GF-D8 (cell line): ENCODE measurements at regions not wholly inside any gene's neighbourhood (a gene's known extent, or its start where the extent isn't known, plus 50 kb on each side); places are given as distances from the start of the nearest gene placed in this dataset.
A peak's percentile ranks its signal among the peaks of the same experiment; 100 is the strongest.
"Not testable (repeated sequence)": the region's sequence is repeated elsewhere in the genome, so short reads cannot be mapped to it uniquely, and the experiment has no call there.

Experiments
- DNase-seq: peaks from one replicate; lab custom pipeline; 2025; lab: John Stamatoyannopoulos, UW

DNA sequence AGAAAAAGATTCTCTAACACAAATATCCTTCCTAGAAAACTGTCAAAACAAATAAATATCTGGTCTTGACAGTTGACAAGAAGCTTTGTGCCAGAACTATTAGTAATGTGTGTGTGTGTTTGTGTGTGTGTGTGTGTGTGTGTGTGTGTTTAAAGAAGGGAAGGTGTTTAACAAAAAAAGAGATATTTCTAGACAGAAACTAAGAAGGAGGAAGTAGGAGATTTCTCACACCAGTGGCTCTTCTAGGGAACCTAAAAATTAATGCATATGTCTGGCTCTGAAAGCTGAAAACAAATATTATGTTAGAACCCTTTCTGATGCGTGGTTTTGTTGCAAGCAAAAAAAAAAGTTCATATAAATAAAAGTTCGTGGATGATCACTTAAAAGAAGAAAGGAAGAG lies 277.5 kb downstream of the RPS4Y2 start:
- no peak for DNase-seq

- no peak for DNase-seq
Observed at GRCh38 chrY:21034151-21035061, 278.5 kb downstream of the RPS4Y2 start.

- not testable (repeated sequence) for DNase-seq
Observed at GRCh38 chrY:21037398-21037797, 281.5 kb downstream of the RPS4Y2 start.

- DNase-seq = no peak
Observed at GRCh38 chrY:21039811-21040210, 283.9 kb downstream of the RPS4Y2 start.

GRCh38 chrY:21040711-21041110 lies 284.8 kb downstream of the RPS4Y2 start:
- not testable (repeated sequence) for DNase-seq

DNA sequence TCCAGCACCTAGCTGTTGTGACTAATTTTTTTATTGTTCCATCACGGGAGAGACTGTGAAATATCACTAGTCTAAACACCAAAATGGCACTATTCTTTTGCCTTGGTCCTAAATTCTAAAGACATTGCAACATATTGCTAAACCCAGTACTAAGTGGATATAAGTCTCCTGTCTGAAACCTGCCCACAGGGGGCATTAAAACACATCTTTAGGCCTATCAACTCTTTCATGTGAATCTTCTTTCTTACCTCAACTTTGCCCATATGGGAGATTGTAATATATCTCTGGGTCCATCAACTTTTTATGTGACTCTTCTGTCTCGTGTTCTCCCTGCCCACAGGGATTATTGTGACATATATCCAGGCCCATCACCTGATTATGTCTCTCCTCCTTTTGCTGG lies 317.2 kb downstream of the RPS4Y2 start:
- DNase-seq = no peak

DNA sequence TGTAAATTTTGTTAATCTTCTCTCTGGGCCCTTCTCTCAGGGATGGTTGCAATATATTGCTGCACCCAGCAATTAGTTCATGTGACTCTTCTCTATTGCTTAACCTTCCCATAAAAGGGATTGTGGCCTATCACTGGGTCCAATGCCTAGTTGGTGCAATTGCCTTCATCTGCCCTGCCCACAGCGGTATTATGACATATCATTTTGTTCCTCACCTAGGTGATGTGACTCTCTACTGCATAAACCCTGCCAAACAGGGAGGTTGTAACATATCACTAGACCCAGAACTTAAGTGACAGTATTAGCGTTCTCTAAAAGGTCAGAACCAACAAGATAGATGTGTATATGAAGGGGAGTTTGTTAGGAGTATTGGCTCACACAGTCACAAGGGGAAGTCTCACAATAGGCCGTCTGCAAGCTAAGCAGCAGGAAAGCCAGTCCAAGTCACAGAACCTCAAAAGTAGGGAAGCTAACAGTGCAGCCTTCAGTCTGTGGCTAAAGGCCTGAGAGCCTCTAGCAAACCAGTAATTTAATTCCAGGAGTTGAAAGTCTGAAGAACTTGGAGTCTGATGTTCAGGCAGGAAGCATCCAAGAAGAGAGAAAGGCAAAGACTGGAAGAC lies 317.8 kb downstream of the RPS4Y2 start:
- no peak for DNase-seq

DNA sequence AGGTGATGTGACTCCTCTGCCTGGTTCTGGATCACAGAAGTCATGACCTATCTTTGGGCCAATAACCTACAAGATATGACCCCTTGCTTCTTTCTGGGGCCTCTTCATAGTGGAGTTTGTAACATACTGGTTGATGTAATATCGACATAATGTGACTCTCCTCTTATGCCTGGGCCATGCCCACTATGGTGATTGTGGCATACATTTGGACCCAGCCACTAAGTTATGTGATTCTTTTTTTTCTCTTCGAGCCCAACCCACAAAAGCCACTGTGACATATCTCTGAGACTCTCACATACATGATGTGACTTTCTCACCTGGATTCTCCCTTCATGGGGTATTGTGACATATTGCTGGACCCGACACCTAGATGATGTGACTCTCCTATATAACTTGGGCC lies 319.8 kb downstream of the RPS4Y2 start:
- DNase-seq = no peak

GRCh38 chrY:21079670-21080069 lies 323.8 kb downstream of the RPS4Y2 start:
- DNase-seq = no peak

GRCh38 chrY:21081640-21082611 lies 326.0 kb downstream of the RPS4Y2 start:
- DNase-seq = no peak

- DNase-seq = no peak
Observed at GRCh38 chrY:21082639-21083038, 326.7 kb downstream of the RPS4Y2 start.

- DNase-seq = no peak
Observed at GRCh38 chrY:21091909-21092308, 336.0 kb downstream of the RPS4Y2 start.

DNA sequence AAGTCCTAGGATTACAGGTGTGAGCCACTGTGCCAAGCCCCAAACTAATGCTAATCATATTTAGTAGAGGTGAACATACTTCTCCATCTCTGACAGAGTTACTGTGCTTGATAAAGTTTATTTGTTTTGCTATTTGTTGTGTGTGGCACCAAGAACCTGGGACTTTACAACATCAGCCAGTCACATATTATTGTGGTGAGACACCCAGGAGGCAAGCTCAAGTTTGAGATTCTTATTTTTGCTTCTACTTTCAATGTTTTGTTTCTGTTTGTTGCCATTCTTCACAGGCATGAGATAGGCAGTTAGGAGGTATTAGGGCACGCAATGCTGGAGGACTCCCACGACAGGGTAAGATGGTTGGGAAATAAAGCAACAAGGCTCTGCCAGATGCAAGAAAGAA lies 346.6 kb downstream of the RPS4Y2 start:
- DNase-seq = no peak

- DNase-seq = no peak
Observed at GRCh38 chrY:21103885-21104284, 348.0 kb downstream of the RPS4Y2 start.

DNA sequence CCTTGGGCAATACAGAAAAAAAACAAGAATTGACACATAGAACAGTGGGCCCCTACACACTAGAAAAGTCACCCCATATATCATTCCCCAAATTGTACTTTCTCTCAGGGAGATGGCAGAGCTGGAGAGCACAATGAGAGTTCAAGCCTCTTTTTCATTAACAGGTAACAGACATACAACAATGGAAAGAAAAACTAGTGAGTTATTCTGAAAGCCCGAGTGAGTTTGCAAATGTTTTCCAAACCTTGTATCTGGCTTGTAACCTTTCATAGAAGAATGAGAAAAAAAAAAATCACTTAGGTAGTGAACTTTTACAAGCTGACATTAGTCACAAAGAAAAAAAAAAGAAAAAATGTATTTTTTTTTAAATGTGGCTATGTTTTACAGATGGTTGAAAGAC lies 349.6 kb downstream of the RPS4Y2 start:
- DNase-seq = no peak

GRCh38 chrY:21111313-21111712 lies 355.4 kb downstream of the RPS4Y2 start:
- DNase-seq = no peak

DNA sequence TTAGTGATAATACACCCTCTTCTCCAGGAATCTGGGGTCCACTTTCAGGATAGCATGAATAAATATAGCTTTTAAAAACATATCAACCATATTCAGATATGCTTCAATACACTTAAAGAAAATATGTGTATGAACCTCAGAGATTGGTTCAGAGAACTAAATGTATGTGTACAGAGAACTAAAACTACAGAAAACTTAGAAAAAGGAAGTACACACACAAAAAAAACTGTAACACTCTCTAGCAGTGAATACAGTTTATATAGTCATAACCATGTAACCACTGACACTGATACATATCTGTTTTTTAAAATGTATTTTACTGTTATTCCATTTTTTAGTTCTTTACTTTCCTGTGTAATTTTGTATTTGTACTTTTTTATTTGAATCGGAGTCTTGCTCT lies 365.2 kb downstream of the RPS4Y2 start:
- no peak for DNase-seq

DNA sequence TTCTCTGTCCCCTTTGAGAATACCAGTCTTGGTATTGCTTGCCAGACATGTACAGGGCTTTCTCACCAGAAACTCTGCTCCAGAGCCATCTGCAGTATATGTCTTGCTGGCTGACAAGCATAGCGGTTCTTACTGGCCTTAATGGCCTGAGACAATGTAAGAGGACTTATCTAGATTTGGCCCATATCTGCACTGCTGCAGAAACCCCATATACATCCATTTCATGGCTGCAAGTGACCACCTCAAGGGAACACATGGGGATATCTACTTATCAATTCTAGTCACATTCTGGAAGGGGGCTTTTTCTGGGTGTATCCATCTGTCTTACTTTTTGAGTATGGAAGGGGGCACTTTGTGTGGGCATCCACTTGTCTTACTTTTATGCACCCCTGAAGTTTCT lies 375.5 kb upstream of the RBMY1B start:
- no peak for DNase-seq

DNA sequence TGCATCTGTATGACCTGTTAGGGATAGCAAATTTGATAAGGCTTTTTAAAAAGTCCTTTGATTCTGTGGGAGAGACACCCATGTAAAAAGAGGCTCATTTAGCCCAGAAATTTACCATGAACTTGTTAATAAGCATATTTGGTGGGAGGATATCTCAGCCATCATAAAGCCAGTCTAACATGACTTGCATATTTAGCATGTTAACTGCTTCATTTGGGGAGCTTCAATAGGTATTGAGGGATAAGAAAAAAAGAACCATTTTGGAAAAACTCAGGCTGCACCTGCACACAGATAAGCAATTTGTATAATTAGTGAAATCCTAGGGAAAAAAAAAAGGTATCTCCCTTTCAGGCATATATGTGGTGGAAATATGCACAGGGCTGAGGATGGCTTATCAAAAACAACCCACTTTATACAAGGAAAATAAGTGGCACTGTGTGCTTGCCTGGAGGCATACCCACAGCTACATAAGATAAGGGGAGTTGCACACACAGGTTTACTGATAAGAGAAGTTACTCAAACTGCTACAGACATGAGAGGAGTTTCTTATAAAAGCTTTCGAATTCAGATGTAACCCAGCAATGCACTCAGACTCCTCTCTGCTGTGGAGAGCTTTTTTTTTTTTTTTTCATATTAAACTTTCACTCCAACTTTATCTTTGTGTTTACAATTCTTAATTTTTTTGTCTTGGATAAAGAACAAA lies 372.9 kb upstream of the RBMY1B start:
- no peak for DNase-seq

DNA sequence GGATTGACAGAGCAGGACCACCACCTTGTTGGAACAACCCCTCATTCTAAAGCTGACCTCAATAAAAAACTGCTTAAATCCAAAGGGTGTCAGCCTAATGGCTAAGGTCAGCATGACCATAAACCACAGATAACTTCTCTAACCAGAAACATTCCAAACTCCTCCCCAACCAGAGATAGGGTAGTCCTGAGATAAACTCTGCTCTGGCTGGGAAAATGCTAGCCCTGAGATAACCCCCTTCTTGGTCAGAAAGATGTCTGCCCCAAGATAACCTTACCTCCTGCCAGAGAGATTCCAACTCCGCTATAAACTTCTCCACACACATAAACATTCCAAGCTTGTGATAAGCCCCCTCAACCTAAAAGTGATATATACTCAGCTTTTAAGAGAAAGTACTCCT lies 364.8 kb upstream of the RBMY1B start:
- no peak for DNase-seq

DNA sequence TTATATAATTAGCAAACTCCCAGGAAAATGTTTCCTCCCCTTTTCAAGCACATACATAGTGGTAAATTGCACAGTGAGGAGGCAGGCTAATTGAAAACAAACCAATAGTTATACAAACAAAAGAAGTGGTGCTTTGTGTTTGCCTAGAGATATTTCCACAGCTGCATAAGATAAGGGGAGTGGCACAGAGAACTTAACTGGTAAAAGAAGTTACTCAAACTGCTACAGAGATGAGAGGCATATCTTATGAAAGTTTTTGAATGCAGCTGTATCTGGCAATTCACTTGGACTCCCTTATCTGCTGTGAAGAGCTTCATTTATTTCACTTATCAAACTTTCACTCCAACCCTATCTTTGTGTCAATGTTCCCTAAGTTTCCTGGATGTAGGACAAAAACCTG lies 361.2 kb upstream of the RBMY1B start:
- no peak for DNase-seq

- peak; percentile 42 for DNase-seq
Observed at GRCh38 chrY:21169821-21170220, 341.3 kb upstream of the RBMY1B start.
